ENCODE measurements at regions not wholly inside any gene's neighbourhood (a gene's known extent, or its start where the extent isn't known, plus 50 kb on each side); places are given as distances from the start of the nearest gene placed in this dataset.

- dilution Hi-C loops (cut with MboI; ENCODE audit: extremely low pct_ligation_motif_present, low sequenced_read_pairs), result no loop called here
- no peaks in the 10 kb centered on the region for H3K4me1 ChIP-seq (ENCODE audit: control insufficient read depth, extremely low read depth, insufficient read depth, low read length)
- no peak overlapping the region for H3K4me2 ChIP-seq (ENCODE audit: insufficient read depth, low read length)
- no peaks in the 10 kb centered on the region for H3K36me3 ChIP-seq (ENCODE audit: control insufficient read depth in 2 of 2, extremely low read depth in 1 of 2, insufficient read depth in 2 of 2, low read length in 2 of 2)
- H3K4me3 ChIP-seq (replicated peaks in 1 of 3; ENCODE audit: insufficient read depth in 1 of 3, low read depth in 1 of 3, low read length in 3 of 3), result no peak overlapping the region
- H3K27me3 ChIP-seq (ENCODE audit: control insufficient read depth in 2 of 2, insufficient read depth in 2 of 2, low read length in 2 of 2), result peaks cover 2 to 5% of the 10 kb centered on the region in 2 experiments
- no peak overlapping the region for H3K9ac ChIP-seq (replicated peaks; ENCODE audit: extremely low read depth, insufficient read depth, low read length)
- H3K79me2 ChIP-seq (ENCODE audit: control insufficient read depth, insufficient read depth, low read length), result no peaks in the 10 kb centered on the region
- FAIRE-seq (no peak), DNase-seq (ENCODE audit: low read depth, low spot score) (no peak)
- no TSS peak for BruUV-seq (replicated peaks)
- H3K9me1 ChIP-seq (replicated peaks; ENCODE audit: control insufficient read depth, extremely low read depth, insufficient read depth, low read length), result no peaks in the 10 kb centered on the region
- H2AFZ ChIP-seq (ENCODE audit: low read depth, low read length), result no peak overlapping the region
- H3K27ac ChIP-seq (ENCODE audit: insufficient read depth, low read depth, low read length), result no peak overlapping the region
- ChIA-PET POLR2A (no interaction called here), CTCF (no interaction called here)
- H3K9me3 ChIP-seq (replicated peaks; ENCODE audit: control insufficient read depth, insufficient read depth, low read length), result no peaks in the 10 kb centered on the region
- H4K20me1 ChIP-seq (replicated peaks; ENCODE audit: control insufficient read depth, extremely low read depth, insufficient read depth, low read length), result no peaks in the 10 kb centered on the region
- no peak for TF ChIP-seq JUN (IDR thresholded peaks at IDR 0.05; ENCODE audit: borderline replicate concordance, insufficient read depth, insufficient read length, low read depth)
- TF ChIP-seq POLR2A (IDR thresholded peaks at IDR 0.05; ENCODE audit: low read depth, low read length), result no peak
- TF ChIP-seq EZH2 (IDR thresholded peaks at IDR 0.05; ENCODE audit: borderline replicate concordance, low read depth, low read length, severe bottlenecking), result no peak
- TF ChIP-seq MAX (IDR thresholded peaks at IDR 0.05; ENCODE audit: insufficient read depth, insufficient read length), result no peak
- no peak for TF ChIP-seq POLR2AphosphoS5 (IDR thresholded peaks at IDR 0.05; ENCODE audit: insufficient read depth, low read depth, low read length)
- no peak for TF ChIP-seq MYC (IDR thresholded peaks at IDR 0.05; ENCODE audit: low read depth, low read length)
- TF ChIP-seq CTCF (IDR thresholded peaks at IDR 0.05; ENCODE audit: extremely low read depth in 1 of 2, insufficient read depth in 1 of 2, low read depth in 1 of 2, low read length in 2 of 2), result no peak
- no peak for TF ChIP-seq FOS (IDR thresholded peaks at IDR 0.05; ENCODE audit: borderline replicate concordance, insufficient read depth, low read length)
- TF ChIP-seq GATA2 (IDR thresholded peaks at IDR 0.05; ENCODE audit: insufficient read depth, insufficient read length, low read depth, low read length), result no peak
- intact Hi-C loops (cut with micrococcal nuclease), result loop anchor here (10.0 kb wide), 1 partner anchor 348 kb away; no protein-coding TSS in a partner anchor
Measured at GRCh38 chr16:22672830-22673210, 141.1 kb upstream of the HS3ST2 start.

Measured in endothelial cell of umbilical vein (primary cell).